Stimulated activated CD4-positive, alpha-beta T cell treated with anti-CD3 and anti-CD28 coated beads, Interleukin-2, amount 100 ng/mL, for 24 hours (primary cell): ENCODE measurements at regions not wholly inside any gene's neighbourhood (a gene's known extent, or its start where the extent isn't known, plus 50 kb on each side); places are given as distances from the start of the nearest gene placed in this dataset.

Experiments used
- DNase-seq, 2 donors: peaks; one replicate each; pipeline ENCODE4 v3.0.0-alpha.2; 2020

GRCh38 chr22:49638001-49638400 lies 189.7 kb downstream of the BRD1 start:
- DNase-seq, result no peak

- DNase-seq, result no peak
Measured at GRCh38 chr22:49637255-49637760, 190.4 kb downstream of the BRD1 start.

GRCh38 chr22:49636649-49637048 lies 191.0 kb downstream of the BRD1 start:
- DNase-seq, result no peak

DNA sequence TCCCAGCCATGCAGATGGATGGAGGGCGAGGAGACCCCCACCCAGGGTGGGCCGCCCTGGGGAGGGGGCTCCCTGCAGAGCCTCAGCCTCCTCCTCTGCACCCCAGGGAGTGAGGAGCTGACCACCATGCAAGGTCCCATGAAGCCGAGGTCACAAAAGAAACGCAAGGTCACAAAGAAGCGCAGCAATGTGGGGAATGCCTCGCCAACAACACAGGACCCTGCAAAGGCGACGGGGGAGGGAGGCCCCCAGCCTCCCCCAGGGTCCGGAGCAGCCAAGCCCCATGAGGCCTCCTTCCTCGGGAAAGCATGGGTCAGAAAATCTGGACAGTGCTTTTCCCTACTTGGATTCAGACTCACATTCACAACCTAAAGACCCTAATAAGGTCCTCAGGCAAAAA lies 191.5 kb downstream of the BRD1 start:
- DNase-seq, result no peak

DNA sequence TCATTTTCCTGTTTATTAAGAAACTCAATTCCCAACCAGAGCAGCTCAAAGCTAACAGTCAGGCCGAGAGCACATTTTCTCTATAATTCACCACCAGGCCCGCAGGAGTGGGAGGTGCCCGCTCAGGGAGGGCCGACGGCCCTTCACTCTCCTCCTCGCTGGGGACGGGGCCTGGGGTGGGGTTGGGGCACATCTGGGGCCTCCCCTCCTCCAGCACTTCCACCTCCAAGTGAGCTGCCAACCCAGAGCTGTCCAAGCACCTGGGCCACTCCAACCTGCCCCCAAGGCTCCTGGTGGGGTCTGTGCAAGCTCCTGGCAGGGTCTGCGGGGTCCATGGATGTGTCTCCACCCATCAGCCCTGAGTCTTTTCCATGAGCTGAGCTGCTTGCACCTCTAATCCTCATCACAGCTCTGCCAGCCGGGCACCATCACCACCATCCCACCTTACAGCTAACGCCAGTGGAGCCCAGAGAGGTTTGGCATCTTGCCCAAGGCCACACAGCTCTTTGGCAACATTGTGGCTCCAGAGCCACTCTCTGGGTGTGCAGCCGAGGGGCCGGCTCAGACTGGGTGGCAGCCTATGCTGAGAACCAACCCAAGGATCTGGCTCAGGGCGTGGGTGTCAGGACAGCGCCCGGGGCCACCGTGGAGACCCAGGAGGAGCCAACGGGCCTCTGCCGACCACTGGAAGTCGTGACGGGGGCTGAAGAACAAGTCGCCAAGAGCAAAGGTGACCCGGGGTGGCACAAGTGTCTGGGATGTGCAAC lies 193.5 kb downstream of the BRD1 start:
- no peak for DNase-seq

GRCh38 chr22:49633010-49633324 lies 194.7 kb downstream of the BRD1 start:
- no peak for DNase-seq

GRCh38 chr22:49632199-49633009 lies 195.3 kb downstream of the BRD1 start:
- peak in 1 of 2 donors; percentile 20 for DNase-seq

DNA sequence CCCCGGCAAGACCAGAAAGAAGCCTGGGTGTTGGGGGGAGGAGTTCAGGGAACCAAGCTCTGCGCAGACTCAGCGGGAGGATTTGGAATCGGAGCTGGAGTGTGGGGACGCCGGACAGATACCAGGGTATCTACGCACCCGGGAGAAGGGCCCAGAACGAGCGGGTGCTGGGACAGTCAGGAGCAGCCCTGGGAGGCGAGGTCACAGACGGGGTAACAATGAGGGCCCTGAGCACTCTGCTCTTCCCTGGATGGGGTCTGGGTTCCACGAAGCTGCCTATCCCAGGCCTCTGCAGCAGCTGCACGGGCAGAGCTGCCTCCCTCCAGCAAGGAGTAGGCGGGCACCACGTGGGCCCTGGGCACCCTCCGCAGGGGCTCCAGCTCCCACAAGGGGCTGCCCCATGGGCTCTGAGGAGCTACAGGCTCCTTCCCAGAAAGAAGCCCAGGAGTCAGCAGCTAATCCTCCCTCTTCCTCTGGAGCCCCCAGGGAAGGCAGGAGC lies 197.2 kb downstream of the BRD1 start:
- no peak for DNase-seq

DNA sequence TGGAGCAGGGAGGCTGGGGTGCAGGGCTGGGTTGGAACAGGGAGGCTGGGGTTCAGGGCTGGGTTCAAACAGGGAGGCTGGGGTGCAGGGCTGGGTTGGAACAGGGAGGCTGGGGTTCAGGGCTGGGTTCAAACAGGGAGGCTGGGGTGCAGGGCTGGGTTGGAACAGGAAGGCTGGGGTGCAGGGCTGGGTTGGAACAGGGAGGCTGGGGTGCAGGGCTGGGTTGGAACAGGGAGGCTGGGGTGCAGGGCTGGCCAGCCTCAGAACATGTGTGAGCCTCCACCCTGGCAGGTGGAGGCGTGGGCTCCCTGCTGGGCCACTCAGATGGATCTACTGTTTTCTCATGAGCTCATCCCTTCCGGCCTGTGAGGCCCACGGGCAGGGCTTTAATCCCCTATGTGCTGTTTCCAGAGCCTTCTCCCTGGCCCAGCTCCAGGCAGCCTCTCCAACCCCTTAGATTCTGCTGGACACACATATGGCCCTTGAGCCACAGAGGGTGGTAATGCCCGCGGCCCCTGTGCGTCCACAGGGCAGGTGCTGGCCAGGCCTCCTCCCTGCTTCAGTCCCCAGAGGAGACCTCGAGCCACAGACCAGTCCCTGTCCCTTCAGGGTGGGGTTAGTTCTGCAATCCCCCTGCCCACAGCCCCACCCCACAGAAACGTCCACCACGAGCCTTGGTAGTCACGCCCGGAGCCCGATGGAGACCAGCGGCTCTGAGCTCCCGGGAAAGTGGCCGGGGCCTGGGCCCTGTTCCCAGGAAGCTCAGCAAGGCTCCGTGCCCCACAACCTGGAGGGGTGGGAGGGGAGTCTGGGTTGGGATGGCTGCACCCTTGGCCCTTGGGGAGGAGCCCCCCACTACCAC lies 197.9 kb downstream of the BRD1 start:
- DNase-seq, result no peak

DNA sequence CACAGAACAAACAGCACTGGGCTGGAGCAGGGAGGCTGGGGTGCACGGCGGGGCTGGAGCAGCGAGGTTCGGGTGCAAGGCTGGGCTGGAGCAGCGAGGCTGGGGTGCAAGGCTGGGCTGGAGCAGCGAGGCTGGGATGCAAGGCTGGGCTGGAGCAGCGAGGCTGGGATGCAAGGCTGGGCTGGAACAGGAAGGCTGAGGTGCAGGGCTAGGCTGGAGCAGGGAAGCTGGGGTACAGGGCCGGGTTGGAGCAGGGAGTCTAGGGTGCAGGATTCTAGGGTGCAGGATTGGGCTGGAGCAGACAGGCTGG lies 198.5 kb downstream of the BRD1 start:
- no peak for DNase-seq

- no peak for DNase-seq
Measured at GRCh38 chr22:49628391-49629260, 199.0 kb downstream of the BRD1 start.

DNA sequence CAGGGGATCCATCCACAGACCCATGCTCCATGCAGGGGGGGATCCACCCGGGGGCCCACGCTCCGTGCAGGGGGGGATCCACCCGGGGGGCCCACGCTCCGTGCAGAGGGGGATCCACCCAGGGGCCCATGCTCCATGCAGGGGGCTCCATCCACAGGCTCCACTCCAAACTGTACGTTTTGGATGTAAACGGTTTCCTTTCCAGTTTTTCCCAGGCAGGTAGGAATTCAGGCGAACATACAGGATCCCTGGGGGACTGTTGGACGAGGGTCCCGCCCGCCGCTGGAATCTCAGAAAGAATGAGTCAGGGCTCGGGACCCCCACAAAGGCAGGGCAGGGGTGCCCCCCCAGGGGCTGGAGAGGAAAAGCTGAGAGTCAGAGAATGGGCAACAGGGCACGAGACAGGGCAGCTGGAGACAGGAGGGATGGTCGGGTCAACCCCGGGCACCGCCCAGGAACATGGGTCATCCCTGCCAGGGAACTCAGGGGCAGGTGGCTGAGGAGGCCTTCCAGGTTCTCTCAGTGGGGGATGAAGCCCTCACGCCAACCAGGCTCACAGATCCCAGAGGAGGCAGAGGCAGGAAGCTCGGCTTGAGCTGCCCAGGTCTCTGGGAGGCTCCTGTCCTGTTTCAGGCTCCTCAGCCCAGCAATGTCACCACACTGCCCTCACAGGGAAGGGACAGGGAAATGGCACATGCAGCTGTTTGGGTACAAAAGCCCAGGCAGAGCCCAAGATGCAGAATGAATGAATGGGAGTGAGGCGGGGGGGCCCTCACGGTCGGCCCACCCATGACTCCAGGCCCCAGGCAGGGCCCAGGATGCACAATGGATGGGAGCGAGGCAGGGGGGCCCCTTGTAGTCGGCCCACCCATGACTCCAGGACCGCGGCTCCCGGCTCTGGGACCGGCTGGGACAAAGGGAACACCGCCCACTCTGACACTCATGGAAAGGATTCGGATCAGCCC lies 200.2 kb downstream of the BRD1 start:
- no peak for DNase-seq

- DNase-seq, result no peak
Measured at GRCh38 chr22:49626361-49627216, 201.1 kb downstream of the BRD1 start.

DNA sequence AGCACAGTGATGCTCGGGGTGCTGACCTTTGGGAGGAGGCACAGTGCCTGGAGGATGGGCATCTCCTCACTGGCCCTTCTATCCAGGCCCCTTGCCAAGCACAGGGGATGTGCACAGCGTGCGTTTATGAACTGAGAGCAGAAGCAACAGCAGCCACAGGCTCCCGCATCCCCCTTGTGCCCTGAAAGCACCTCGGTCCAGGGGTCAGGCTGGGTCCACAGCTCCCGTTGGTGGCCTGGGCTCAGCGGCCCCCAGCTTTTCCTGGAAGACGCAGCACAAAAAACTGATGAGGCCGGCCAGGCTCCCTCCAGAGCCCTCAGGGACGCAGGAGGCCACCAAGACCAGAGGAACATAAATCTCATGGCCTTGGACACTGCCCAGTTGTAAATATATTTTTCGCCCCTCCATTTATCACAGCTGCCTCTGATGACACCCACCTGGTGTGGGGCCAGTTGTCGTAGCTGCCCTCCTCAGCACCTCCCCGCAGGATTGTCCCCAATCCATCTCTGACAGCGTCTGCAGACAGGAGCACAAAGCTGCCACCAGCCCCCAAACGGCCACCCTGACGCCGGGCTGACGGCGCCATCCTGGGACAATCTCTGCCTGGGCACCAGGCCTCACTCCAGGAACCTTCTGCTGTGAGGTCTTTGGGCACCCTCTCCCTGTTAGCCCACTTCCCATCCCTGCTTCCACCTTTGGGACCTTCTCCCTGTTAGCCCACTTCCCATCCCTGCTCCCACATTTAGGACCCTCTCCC lies 203.1 kb downstream of the BRD1 start:
- DNase-seq, result no peak

DNA sequence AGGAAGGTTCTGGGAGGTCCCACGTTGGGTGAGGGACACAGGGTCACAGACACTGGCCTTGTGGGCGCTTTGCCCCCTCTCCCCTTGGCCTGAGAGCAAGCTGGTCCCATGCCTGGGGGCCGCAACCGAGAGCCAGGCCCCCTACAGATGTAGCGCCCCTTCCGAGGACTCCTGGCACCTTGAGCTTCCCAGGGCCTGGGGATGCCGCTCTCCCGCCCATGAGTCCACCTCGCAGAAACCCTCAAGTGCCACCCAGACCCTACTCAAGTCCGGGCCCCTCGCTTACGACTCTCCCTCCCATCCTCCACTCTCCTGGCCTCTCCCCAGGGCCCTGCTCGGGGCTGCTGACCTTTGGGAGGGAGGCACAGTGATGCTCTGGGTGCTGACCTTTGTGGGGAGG lies 204.0 kb downstream of the BRD1 start:
- DNase-seq, result no peak

GRCh38 chr22:49623176-49623575 lies 204.5 kb downstream of the BRD1 start:
- DNase-seq, result no peak

GRCh38 chr22:49622241-49623105 lies 205.2 kb downstream of the BRD1 start:
- no peak for DNase-seq

DNA sequence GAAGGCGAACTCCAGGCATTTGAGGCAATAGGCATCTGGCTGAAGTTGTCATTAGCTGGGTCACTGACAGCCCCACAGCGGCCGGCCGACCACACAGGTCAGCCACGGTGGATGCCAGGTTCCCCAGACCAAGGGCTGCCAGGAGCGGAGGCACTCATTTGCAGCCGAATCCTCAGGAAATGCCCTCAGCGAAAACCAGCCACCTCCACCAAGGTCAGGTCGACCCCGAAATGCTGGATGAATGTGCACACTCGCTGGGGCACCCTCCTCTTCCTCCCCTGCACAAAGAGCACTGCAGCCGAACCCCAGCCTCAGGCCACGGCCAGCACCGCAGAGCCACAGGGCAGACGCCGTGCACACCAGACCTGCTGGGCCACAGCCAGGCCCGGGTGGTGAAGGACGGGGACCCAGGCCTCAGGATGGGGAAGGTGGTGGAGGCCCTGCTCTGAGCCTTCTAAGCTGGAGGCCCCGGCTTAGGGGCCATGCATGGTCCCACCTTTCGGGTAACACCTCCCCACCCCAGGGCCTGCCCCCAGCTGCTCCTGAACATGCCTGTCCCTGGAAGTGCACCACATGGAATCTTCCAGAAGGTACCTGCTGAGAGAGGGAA lies 206.0 kb downstream of the BRD1 start:
- DNase-seq, result no peak
